ENCODE measurements at regions not wholly inside any gene's neighbourhood (a gene's known extent, or its start where the extent isn't known, plus 50 kb on each side); places are given as distances from the start of the nearest gene placed in this dataset.

DNA sequence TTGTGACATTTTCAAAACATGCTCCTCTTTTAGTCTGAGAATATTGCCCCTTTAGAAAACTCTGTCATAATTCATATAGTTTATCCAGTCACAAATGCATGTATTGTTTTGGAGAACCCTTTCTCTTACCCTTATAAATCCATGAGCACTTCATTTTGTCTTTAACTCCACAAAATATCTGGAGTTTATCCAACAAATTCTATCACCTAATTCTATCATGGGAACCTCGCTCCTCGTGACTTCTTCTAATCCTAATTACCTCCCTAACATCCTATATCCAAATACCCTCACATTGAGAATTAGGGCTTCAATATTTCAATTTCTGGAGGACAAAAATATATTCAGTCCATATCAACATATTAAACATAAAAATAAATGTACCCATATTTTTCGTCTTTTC is 1565.9 kb downstream of the ARAP2 start:
- TF ChIP-seq EP300 (IDR thresholded peaks at IDR 0.05; ENCODE audit: borderline replicate concordance) (no peak), CEBPB (IDR thresholded peaks at IDR 0.05) (no peak), FOXM1 (IDR thresholded peaks at IDR 0.05; ENCODE audit: borderline replicate concordance, low read depth) (no peak), TAF1 (IDR thresholded peaks at IDR 0.05; ENCODE audit: low read depth) (no peak), RAD21 (IDR thresholded peaks at IDR 0.05; ENCODE audit: low read depth) (no peak), ZBTB7A (IDR thresholded peaks at IDR 0.05; ENCODE audit: low read depth) (no peak), TEAD4 (IDR thresholded peaks at IDR 0.05) (no peak), EGR1 (IDR thresholded peaks at IDR 0.05) (no peak), NFIC (IDR thresholded peaks at IDR 0.05) (no peak), YY1 (IDR thresholded peaks at IDR 0.05; ENCODE audit: low read depth) (no peak)
- TF ChIP-seq, protein P1, sequence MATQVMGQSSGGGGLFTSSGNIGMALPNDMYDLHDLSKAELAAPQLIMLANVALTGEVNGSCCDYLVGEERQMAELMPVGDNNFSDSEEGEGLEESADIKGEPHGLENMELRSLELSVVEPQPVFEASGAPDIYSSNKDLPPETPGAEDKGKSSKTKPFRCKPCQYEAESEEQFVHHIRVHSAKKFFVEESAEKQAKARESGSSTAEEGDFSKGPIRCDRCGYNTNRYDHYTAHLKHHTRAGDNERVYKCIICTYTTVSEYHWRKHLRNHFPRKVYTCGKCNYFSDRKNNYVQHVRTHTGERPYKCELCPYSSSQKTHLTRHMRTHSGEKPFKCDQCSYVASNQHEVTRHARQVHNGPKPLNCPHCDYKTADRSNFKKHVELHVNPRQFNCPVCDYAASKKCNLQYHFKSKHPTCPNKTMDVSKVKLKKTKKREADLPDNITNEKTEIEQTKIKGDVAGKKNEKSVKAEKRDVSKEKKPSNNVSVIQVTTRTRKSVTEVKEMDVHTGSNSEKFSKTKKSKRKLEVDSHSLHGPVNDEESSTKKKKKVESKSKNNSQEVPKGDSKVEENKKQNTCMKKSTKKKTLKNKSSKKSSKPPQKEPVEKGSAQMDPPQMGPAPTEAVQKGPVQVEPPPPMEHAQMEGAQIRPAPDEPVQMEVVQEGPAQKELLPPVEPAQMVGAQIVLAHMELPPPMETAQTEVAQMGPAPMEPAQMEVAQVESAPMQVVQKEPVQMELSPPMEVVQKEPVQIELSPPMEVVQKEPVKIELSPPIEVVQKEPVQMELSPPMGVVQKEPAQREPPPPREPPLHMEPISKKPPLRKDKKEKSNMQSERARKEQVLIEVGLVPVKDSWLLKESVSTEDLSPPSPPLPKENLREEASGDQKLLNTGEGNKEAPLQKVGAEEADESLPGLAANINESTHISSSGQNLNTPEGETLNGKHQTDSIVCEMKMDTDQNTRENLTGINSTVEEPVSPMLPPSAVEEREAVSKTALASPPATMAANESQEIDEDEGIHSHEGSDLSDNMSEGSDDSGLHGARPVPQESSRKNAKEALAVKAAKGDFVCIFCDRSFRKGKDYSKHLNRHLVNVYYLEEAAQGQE (IDR thresholded peaks at IDR 0.05; ENCODE audit: low read depth), result no peak
